HG02610 (cell line): ENCODE measurements at regions not wholly inside any gene's neighbourhood (a gene's known extent, or its start where the extent isn't known, plus 50 kb on each side); places are given as distances from the start of the nearest gene placed in this dataset.
"Not testable (repeated sequence)": the region's sequence is repeated elsewhere in the genome, so short reads cannot be mapped to it uniquely, and the experiment has no call there.

Experiments used
- ATAC-seq: cut with Tn5 transposase; IDR thresholded peaks from one replicate; pipeline ENCODE4 v1.9.1; 2021; ENCODE audit warnings: mild to moderate bottlenecking, moderate library complexity; ENCODE audit not compliant: unreplicated experiment

- ATAC-seq, result no peak
Measured at GRCh38 chr5:155489949-155490348, 476.4 kb downstream of the KIF4B start.

DNA sequence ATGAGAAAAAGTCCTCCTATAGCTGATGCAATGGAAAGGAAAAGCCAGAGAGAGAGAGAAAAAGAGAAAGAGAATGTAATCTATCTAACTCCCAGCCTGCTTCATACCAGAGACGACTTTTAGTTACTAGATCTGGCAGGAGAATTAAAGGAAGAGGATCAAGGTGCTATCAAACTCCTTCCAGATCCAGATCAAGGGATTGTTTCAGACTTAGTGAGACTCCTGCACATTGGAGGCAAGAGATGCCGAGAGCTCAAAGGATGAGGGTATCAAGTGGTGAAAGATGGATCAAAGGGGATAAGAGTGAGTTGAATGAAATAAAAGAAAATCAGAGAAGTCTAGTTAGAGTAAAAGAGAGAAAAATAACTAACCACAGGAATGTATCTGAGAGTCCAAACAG is 478.6 kb downstream of the KIF4B start:
- ATAC-seq, result no peak

DNA sequence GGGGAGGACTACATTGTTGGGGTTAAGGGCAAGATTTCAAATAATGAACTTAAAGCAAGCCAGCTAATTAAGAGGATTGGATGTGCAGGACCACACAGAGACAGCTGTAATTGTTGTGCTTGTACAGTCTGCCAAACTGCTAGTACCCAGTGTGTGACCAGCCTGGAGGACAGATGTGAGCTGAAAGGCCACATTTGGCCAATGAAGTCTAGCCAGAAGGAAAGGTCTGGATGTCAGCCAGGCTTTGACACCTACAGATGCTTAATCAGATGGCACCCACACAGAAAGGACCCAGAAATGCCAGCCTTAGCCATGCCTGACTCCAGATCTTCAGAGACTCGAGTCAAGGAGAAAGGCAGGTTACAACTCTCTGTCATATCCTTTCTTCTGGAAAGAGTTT is 491.1 kb downstream of the KIF4B start:
- no peak for ATAC-seq

DNA sequence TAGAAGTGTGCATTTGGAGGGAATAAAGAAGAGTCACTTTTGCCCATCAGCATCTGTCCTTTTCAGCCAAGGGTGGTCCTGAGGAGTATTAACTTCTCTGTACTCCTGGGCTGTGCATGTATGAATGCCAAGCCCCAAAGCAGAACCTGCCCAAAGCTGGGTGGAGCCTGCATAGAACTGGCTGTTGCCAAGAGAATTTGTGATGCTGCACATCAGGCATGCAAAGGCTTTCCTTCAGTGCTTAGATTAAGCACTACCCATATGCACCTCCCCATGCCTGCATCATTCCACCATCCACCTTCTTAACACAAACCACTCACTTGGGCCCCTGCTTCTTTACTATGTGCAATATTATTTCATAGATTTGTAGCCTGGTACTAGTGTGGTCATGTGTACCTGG is 493.8 kb downstream of the KIF4B start:
- no peak for ATAC-seq

GRCh38 chr5:155508673-155509072 is 495.1 kb downstream of the KIF4B start:
- ATAC-seq, result no peak

- ATAC-seq, result no peak
Measured at GRCh38 chr5:155512329-155512728, 498.8 kb downstream of the KIF4B start.

GRCh38 chr5:155514105-155514563 is 500.6 kb downstream of the KIF4B start:
- ATAC-seq, result no peak

- ATAC-seq, result no peak
Measured at GRCh38 chr5:155522540-155522939, 509.0 kb downstream of the KIF4B start.

GRCh38 chr5:155529362-155529761 is 515.8 kb downstream of the KIF4B start:
- ATAC-seq, result no peak

GRCh38 chr5:155530046-155530445 is 516.5 kb downstream of the KIF4B start:
- ATAC-seq, result no peak

DNA sequence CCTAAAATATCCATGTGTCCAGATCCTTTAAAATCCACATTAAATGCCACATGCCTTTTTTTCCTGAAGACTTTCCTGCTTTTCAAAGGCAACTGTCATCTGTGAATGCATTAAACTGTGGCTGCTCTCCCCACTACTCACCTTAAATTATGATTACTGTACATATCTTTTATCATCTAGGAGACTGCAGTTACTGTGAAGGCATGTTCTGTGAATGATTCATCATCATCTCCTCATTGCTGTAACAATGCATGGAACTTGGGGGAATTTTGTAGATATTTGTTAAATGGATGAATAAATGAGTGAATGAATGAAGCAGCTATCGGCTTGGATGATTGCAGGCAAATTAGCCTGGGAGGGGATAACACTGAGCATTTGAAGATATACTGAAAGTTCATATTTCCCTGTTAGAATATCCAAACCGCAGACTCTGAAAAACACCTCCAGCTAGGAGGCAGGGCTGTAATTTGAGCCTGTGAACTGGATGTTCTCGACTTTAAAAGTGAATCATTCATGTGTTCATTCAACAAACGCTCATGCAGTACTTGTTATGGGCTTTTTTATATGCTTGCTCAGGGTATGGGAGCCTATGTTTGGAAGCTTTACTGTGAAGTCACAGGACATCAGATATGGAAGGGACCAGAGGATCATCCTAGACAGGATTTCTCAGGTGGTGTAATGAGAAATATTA is 519.2 kb downstream of the KIF4B start:
- ATAC-seq, result no peak

- ATAC-seq, result no peak
Measured at GRCh38 chr5:155540000-155540595, 526.5 kb downstream of the KIF4B start.

GRCh38 chr5:155546075-155546474 is 532.5 kb downstream of the KIF4B start:
- ATAC-seq, result no peak

- ATAC-seq, result no peak
Measured at GRCh38 chr5:155554500-155554899, 540.9 kb downstream of the KIF4B start.

- no peak for ATAC-seq
Measured at GRCh38 chr5:155556222-155556621, 542.7 kb downstream of the KIF4B start.

GRCh38 chr5:155556700-155557099 is 543.1 kb downstream of the KIF4B start:
- no peak for ATAC-seq

DNA sequence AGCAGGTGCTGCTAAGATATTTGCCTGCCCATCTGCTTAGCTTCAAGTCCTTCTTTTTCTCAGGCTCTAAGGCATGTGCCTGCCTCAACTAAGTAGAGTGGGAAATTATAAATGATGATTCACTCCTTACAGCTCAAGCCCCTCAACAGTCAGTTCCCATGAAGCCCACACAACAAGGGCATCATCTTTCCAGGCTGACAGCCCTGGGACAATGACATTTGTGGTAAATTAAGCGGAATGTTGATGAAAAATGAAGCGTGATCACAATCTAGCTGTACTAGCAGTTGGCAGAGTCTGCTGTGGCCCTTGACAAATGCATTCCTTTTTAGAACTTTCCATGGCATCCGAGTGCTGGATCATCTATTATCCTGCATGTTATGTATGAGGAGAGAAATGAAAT is 548.6 kb downstream of the KIF4B start:
- no peak for ATAC-seq

GRCh38 chr5:155564541-155564940 is 551.0 kb downstream of the KIF4B start:
- no peak for ATAC-seq

DNA sequence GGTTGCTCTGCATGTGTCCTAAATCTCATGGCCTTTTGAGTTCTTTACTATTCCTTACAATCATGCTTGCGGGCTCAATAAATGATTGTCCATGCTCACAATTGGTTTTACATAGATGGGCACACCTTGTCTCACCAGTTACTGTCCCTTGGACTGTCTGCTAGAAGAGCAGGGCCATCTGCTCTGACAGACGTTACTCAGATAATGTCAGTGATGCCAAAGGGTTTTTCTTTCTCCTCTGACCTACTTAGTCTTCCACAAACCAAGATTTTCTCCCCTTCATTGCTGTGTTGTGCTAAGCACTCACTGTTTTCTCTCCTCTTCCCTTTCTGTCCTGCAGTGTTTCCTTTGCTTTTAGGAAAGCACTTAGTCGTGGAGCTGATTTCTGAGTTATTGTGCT is 562.3 kb downstream of the KIF4B start:
- ATAC-seq, result no peak

- ATAC-seq, result not testable (repeated sequence)
Measured at GRCh38 chr5:155586808-155587207, 573.3 kb downstream of the KIF4B start.

- no peak for ATAC-seq
Measured at GRCh38 chr5:155587458-155587857, 573.9 kb downstream of the KIF4B start.

GRCh38 chr5:155591273-155591672 is 577.7 kb downstream of the KIF4B start:
- ATAC-seq, result no peak

DNA sequence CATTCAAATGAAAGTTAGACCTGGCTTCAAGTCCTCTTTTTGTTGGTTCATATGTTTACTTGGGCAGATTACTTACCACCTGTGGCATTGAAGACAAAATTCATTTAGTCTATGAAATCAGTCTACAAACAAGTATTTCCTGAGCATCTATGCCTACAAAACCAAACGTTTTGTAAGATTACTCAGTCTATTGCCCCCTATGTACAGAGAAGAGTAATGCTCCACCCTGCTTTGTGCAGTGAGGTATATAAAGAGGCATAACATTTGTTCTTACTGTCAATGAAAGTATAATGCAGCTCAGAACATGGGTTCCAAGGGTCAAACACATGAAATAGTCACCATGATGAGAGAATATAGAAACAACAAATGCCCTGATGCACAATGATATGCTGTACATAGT is 580.7 kb downstream of the KIF4B start:
- ATAC-seq, result no peak
